Stimulated activated CD8-positive, alpha-beta memory T cell treated with anti-CD3 and anti-CD28 coated beads, Interleukin-15, amount 100 ng/mL, for 4 hours (primary cell): ENCODE measurements at regions not wholly inside any gene's neighbourhood (a gene's known extent, or its start where the extent isn't known, plus 50 kb on each side); places are given as distances from the start of the nearest gene placed in this dataset.

Source experiments
- DNase-seq, 2 donors: peaks; one replicate each; pipeline ENCODE4 v3.0.0-alpha.2; 2020; ENCODE audit warnings: low read depth in 2 of 2

GRCh38 chr10:78476156-78476555 lies 442.5 kb downstream of the RPS24 start:
- DNase-seq = no peak

GRCh38 chr10:78476844-78477243 lies 443.2 kb downstream of the RPS24 start:
- no peak for DNase-seq

GRCh38 chr10:78478919-78479318 lies 445.3 kb downstream of the RPS24 start:
- no peak for DNase-seq

- no peak for DNase-seq
Measured at GRCh38 chr10:78479467-78479866, 445.8 kb downstream of the RPS24 start.

- no peak for DNase-seq
Measured at GRCh38 chr10:78481842-78482241, 448.2 kb downstream of the RPS24 start.

GRCh38 chr10:78483641-78484040 lies 450.0 kb downstream of the RPS24 start:
- DNase-seq = no peak

GRCh38 chr10:78489034-78489433 lies 455.4 kb downstream of the RPS24 start:
- no peak for DNase-seq

- no peak for DNase-seq
Measured at GRCh38 chr10:78491812-78492211, 458.1 kb downstream of the RPS24 start.

GRCh38 chr10:78492424-78492823 lies 458.8 kb downstream of the RPS24 start:
- DNase-seq = no peak

- no peak for DNase-seq
Measured at GRCh38 chr10:78494179-78494578, 460.5 kb downstream of the RPS24 start.

- no peak for DNase-seq
Measured at GRCh38 chr10:78502210-78502936, 468.7 kb downstream of the RPS24 start.

- DNase-seq = no peak
Measured at GRCh38 chr10:78504181-78504580, 470.5 kb downstream of the RPS24 start.

- no peak for DNase-seq
Measured at GRCh38 chr10:78505657-78506056, 472.0 kb downstream of the RPS24 start.

- DNase-seq = no peak
Measured at GRCh38 chr10:78506614-78507013, 473.0 kb downstream of the RPS24 start.

GRCh38 chr10:78507510-78508160 lies 474.0 kb downstream of the RPS24 start:
- DNase-seq = no peak

- DNase-seq = no peak
Measured at GRCh38 chr10:78508955-78509748, 475.5 kb downstream of the RPS24 start.

GRCh38 chr10:78510566-78511323 lies 477.1 kb downstream of the RPS24 start:
- DNase-seq = no peak

GRCh38 chr10:78511324-78512204 lies 477.9 kb downstream of the RPS24 start:
- DNase-seq = no peak

- no peak for DNase-seq
Measured at GRCh38 chr10:78512205-78512550, 478.5 kb downstream of the RPS24 start.

- no peak for DNase-seq
Measured at GRCh38 chr10:78513330-78513729, 479.7 kb downstream of the RPS24 start.

GRCh38 chr10:78513986-78514385 lies 480.3 kb downstream of the RPS24 start:
- DNase-seq = no peak
